Activated CD4-positive, alpha-beta T cell treated with anti-CD3 and anti-CD28 coated beads, Interleukin-2, amount 50 U/mL, for 4 hours (primary cell): ENCODE measurements at regions not wholly inside any gene's neighbourhood (a gene's known extent, or its start where the extent isn't known, plus 50 kb on each side); places are given as distances from the start of the nearest gene placed in this dataset.
"Not testable (repeated sequence)": the region's sequence is repeated elsewhere in the genome, so short reads cannot be mapped to it uniquely, and the experiment has no call there.

Experiments used
- DNase-seq, 2 experiments: peaks; one replicate each; pipeline ENCODE4 v3.0.0-alpha.2; 2020

GRCh38 chrX:52585892-52586291, 68.8 kb downstream of the SSX7 start:
- DNase-seq = no peak

- no peak for DNase-seq
Measured at GRCh38 chrX:52577464-52578173, 60.8 kb upstream of the XAGE1B start.

- DNase-seq = no peak
Measured at GRCh38 chrX:52576946-52577345, 60.1 kb upstream of the XAGE1B start.

GRCh38 chrX:52576474-52576873, 59.6 kb upstream of the XAGE1B start:
- DNase-seq = no peak

DNA sequence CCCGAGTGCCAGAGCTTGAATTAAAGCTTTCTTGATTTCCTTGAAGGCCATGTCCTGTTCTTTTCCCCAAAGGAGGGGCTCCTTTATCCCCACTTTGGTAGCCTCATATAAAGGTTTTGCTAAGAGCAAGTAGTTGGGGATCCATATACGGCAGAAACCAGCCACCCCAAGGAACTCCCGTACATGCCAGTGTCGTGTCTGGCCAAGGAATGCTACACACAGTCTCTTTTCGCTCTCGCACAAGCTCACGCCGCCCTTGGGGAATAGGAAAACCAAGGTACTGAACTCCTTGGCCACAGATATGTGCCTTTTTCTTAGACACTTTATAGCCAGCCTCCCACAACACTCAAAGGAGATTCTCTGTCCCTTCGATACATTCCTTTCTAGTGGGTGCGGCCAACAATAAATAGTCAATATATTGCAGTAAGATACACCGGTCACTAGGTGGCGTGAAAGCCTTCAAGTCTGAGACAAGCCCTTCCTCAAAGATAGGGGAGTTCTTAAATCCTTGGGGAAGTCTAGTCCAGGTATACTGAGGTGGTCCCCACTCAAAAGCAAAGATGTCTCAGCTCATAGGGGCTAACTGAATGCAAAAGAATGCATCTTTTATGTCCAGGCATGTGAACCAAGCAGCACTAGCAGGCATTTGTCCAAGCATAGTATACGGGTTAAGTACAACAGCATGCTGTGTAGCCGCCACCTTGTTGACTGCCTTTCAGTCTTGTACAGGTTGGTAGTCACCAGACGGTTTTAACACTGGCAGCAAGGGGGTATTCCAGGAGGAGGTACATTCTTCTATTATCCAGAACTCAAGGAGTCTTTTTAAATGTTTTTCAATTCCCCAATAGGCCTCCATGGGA, 57.8 kb upstream of the XAGE1B start:
- peak in 1 of 2 experiments; percentile 0 for DNase-seq

- DNase-seq = not testable (repeated sequence)
Measured at GRCh38 chrX:52568146-52568545, 51.3 kb upstream of the XAGE1B start.
